ENCODE measurements at regions not wholly inside any gene's neighbourhood (a gene's known extent, or its start where the extent isn't known, plus 50 kb on each side); places are given as distances from the start of the nearest gene placed in this dataset.

- TF ChIP-seq CTCF (IDR thresholded peaks at IDR 0.05) (no peak), POLR2A (IDR thresholded peaks at IDR 0.05) (no peak), POLR2AphosphoS5 (IDR thresholded peaks at IDR 0.05) (no peak), EP300 (IDR thresholded peaks at IDR 0.05) (no peak)
Observed at GRCh38 chr4:159684061-159684460, 581.2 kb downstream of the RAPGEF2 start.

Measured in gastroesophageal sphincter (tissue), 3 donors.